Karpas-422 (cell line): ENCODE measurements at regions not wholly inside any gene's neighbourhood (a gene's known extent, or its start where the extent isn't known, plus 50 kb on each side); places are given as distances from the start of the nearest gene placed in this dataset.

Experiments used
- DNase-seq: peaks from one replicate; pipeline ENCODE4 v3.0.0-alpha.2; 2015
- H2AFZ ChIP-seq: fragments of 200-600 bp; sonication (generic); 2 replicates; pipeline ENCODE4 v1.6.1; 2014; ENCODE audit warnings: antibody characterized with exemption, low read length, mixed read lengths
- H3K27ac ChIP-seq: fragments of 200-600 bp; sonication (generic); 2 replicates; pipeline ENCODE4 v1.5.1; 2014; ENCODE audit warnings: mild to moderate bottlenecking, low read length, moderate library complexity
- H3K27me3 ChIP-seq: fragments of 200-600 bp; sonication (generic); 2 replicates; pipeline ENCODE4 v1.6.1; 2014; ENCODE audit warnings: low read length, mixed read lengths
- H3K36me3 ChIP-seq: fragments of 200-600 bp; sonication (generic); 2 replicates; pipeline ENCODE4 v1.6.1; 2014; ENCODE audit warnings: low read length, mixed read lengths; ENCODE audit not compliant: insufficient read depth
- H3K4me1 ChIP-seq: fragments of 200-600 bp; sonication (generic); 2 replicates; pipeline ENCODE4 v1.6.1; 2014; ENCODE audit warnings: mild to moderate bottlenecking, low read length, mixed read lengths
- H3K4me2 ChIP-seq: fragments of 200-600 bp; sonication (generic); 2 replicates; pipeline ENCODE4 v1.6.1; 2014; ENCODE audit warnings: low read length, low read depth, mild to moderate bottlenecking; ENCODE audit not compliant: poor library complexity, severe bottlenecking
- H3K4me3 ChIP-seq: fragments of 200-600 bp; sonication (generic); 2 replicates; pipeline ENCODE4 v1.5.1; 2014; ENCODE audit warnings: mild to moderate bottlenecking, antibody characterized with exemption, low read length, mixed read lengths
- H3K79me2 ChIP-seq: fragments of 200-600 bp; sonication (generic); 2 replicates; pipeline ENCODE4 v1.6.1; 2014; ENCODE audit warnings: mild to moderate bottlenecking, low read length, mixed read lengths
- H3K9ac ChIP-seq: fragments of 200-600 bp; sonication (generic); 2 replicates; pipeline ENCODE4 v1.6.0; 2014; ENCODE audit warnings: low read length
- H3K9me2 ChIP-seq: fragments of 200-600 bp; sonication (generic), shearing (Covaris generic); replicated peaks from 2 replicates; pipeline ENCODE4 v1.6.0; 2014; ENCODE audit warnings: mild to moderate bottlenecking, low read length, moderate library complexity; ENCODE audit not compliant: insufficient read depth
- H3K9me3 ChIP-seq: fragments of 300-700, 200-600 bp; sonication (generic); 2 replicates; pipeline ENCODE4 v1.6.1; 2014; ENCODE audit warnings: low read length, mixed read lengths
- H4K20me1 ChIP-seq: fragments of 200-600 bp; sonication (generic); 2 replicates; pipeline ENCODE4 v1.6.1; 2014; ENCODE audit warnings: mild to moderate bottlenecking, antibody characterized with exemption, low read length, low read depth; ENCODE audit not compliant: insufficient read depth

GRCh38 chr3:59163953-59164352 lies 114.1 kb upstream of the CFAP20DC start:
- Histone ChIP-seq H3K9ac (no peak overlapping the region), H3K36me3 (no peaks in the 10 kb centered on the region), H3K79me2 (no peaks in the 10 kb centered on the region), H3K4me3 (no peak overlapping the region), H3K4me1 (no peaks in the 10 kb centered on the region), H3K9me2 (no peaks in the 10 kb centered on the region), H3K27ac (no peak overlapping the region), H4K20me1 (no peaks in the 10 kb centered on the region), H2AFZ (no peak overlapping the region), H3K27me3 (no peaks in the 10 kb centered on the region), H3K9me3 (no peaks in the 10 kb centered on the region), H3K4me2 (no peak overlapping the region)
- no peak for DNase-seq

DNA sequence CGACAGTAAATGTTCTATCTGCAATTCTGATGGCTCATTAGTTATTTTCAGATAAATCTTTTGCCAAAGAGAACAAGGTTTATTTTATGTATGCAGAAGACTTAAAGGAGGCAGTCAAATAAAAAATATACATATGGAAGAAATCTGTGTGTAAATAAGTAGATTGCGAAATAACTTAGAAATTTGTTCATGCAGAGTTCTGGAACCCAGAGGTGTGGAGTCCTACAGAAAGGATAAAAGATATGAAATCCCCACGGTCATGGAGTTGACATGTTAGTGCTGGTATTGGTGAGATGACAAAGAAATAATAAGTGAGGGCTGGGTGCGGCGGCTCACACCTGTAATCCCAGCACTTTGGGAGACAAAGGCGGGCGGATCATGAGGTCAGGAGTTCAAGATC lies 111.2 kb upstream of the CFAP20DC start:
- DNase-seq, result no peak
- no peaks in the 10 kb centered on the region for H3K36me3 ChIP-seq
- H3K9me2 ChIP-seq, result no peaks in the 10 kb centered on the region

DNA sequence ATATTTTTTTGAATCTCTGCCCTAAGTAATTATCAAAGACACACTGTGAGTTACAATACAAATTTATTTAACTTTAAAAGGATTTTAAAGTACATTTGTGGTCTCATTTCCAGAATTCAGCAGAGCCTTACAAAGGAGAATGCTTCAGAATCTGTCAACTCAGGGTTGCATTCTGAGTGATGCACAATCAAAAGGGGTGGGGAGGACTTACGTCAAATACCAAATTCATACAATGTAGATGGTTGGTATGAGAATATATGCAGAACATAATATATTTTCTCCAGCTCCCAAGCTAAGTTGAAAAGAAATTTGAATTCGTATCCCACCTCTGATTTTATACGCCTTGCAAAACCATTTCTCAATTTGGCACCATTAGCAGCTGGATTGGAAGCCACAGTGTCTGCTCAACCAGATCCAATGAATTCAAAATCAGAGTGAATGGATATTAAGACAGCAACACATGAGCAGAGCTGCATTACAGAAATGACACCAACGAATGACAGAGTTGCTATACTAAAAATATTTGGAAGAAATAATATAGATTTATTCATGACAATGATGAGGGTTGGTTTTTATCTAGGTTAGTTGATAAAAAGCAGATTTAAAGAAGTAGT lies 110.4 kb upstream of the CFAP20DC start:
- Histone ChIP-seq H3K4me3 (no peak overlapping the region), H3K79me2 (no peaks in the 10 kb centered on the region), H3K9ac (no peak overlapping the region), H4K20me1 (no peaks in the 10 kb centered on the region), H3K9me2 (no peaks in the 10 kb centered on the region), H3K4me2 (no peak overlapping the region), H3K9me3 (no peaks in the 10 kb centered on the region), H3K4me1 (no peaks in the 10 kb centered on the region), H2AFZ (no peak overlapping the region), H3K36me3 (no peaks in the 10 kb centered on the region), H3K27ac (no peak overlapping the region), H3K27me3 (no peaks in the 10 kb centered on the region)
- no peak for DNase-seq

More for the DNA sequence above, 111.2 kb upstream of the CFAP20DC start:
- H3K4me2 ChIP-seq, result no peak overlapping the region
- H3K4me3 ChIP-seq, result no peak overlapping the region
- H3K27me3 ChIP-seq, result no peaks in the 10 kb centered on the region
- H4K20me1 ChIP-seq, result no peaks in the 10 kb centered on the region
- no peaks in the 10 kb centered on the region for H3K9me3 ChIP-seq
- no peaks in the 10 kb centered on the region for H3K79me2 ChIP-seq
- no peaks in the 10 kb centered on the region for H3K4me1 ChIP-seq
- H2AFZ ChIP-seq, result no peak overlapping the region
- H3K9ac ChIP-seq, result no peak overlapping the region
- H3K27ac ChIP-seq, result no peak overlapping the region

- Histone ChIP-seq H3K79me2 (no peaks in the 10 kb centered on the region), H2AFZ (no peak overlapping the region), H3K27me3 (no peaks in the 10 kb centered on the region), H3K4me2 (no peak overlapping the region), H3K4me3 (no peak overlapping the region), H3K9me2 (no peaks in the 10 kb centered on the region), H3K27ac (no peak overlapping the region), H3K4me1 (no peaks in the 10 kb centered on the region), H4K20me1 (no peaks in the 10 kb centered on the region), H3K9ac (no peak overlapping the region), H3K9me3 (no peaks in the 10 kb centered on the region), H3K36me3 (no peaks in the 10 kb centered on the region)
- no peak for DNase-seq
Measured at GRCh38 chr3:59153648-59154047, 103.8 kb upstream of the CFAP20DC start.

GRCh38 chr3:59152943-59153342 lies 103.1 kb upstream of the CFAP20DC start:
- Histone ChIP-seq H3K27ac (no peak overlapping the region), H3K36me3 (no peaks in the 10 kb centered on the region), H4K20me1 (no peaks in the 10 kb centered on the region), H3K4me3 (no peak overlapping the region), H2AFZ (no peak overlapping the region), H3K4me2 (no peak overlapping the region), H3K79me2 (no peaks in the 10 kb centered on the region), H3K9me2 (no peaks in the 10 kb centered on the region), H3K9ac (no peak overlapping the region), H3K4me1 (no peaks in the 10 kb centered on the region), H3K27me3 (no peaks in the 10 kb centered on the region), H3K9me3 (no peaks in the 10 kb centered on the region)
- DNase-seq, result no peak

DNA sequence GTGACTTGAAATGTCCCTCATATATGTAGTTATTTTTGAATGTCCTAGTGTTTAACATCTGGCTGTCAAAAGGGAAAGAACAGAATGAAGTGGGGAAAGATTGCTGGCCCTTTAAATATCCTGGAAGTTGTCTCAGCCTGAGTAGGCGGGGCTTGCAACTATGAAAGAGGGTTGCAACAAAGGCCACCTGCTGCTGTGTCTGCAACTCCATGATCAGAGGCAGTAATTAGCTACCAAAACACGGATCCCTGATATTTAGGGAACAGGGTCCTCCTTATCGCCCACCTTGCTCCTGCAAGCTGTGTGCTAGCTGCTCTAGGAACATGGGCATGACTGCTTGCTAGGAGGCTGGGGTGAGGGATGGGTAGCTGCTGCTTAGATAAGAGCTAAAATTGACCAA lies 100.2 kb upstream of the CFAP20DC start:
- H3K36me3 ChIP-seq, result no peaks in the 10 kb centered on the region
- no peak overlapping the region for H2AFZ ChIP-seq
- 0 out of 2 replicates have a peak, but pooled peaks cover 8% of the 10 kb centered on the region for H3K9me3 ChIP-seq
- H3K4me1 ChIP-seq, result no peaks in the 10 kb centered on the region
- H3K4me2 ChIP-seq, result no peak overlapping the region
- no peaks in the 10 kb centered on the region for H4K20me1 ChIP-seq
- no peaks in the 10 kb centered on the region for H3K27me3 ChIP-seq
- no peak for DNase-seq
- no peak overlapping the region for H3K9ac ChIP-seq
- no peaks in the 10 kb centered on the region for H3K9me2 ChIP-seq
- H3K79me2 ChIP-seq, result no peaks in the 10 kb centered on the region
- H3K4me3 ChIP-seq, result no peak overlapping the region
- no peak overlapping the region for H3K27ac ChIP-seq

DNA sequence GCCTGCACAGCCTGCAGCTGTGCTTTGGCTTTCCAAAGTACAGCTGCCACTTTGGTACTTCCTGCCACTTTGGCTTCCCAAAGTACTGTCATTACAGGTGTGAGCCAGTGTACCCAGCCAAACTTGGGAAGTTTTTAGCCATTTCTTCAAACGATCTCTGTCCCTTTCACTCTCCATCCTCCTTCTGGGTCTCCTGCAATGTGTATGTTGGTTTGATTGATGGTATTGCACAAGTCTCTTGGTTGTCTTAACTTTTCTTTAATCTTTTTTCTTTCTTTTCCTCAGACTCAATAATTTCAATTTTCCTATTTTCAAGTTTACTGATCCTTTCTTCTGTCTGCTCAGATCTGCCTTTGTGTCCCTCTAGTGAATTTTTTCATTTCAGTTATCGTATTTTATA lies 99.3 kb upstream of the CFAP20DC start:
- Histone ChIP-seq H3K27me3 (no peaks in the 10 kb centered on the region), H3K27ac (no peak overlapping the region)

GRCh38 chr3:59143447-59143846 lies 93.6 kb upstream of the CFAP20DC start:
- H3K9me2 ChIP-seq, result no peaks in the 10 kb centered on the region

More for the DNA sequence above, 99.3 kb upstream of the CFAP20DC start:
- H3K9me3 ChIP-seq, result 0 out of 2 replicates have a peak, but pooled peaks cover 8% of the 10 kb centered on the region
- H3K4me2 ChIP-seq, result no peak overlapping the region
- H3K4me3 ChIP-seq, result no peak overlapping the region
- no peaks in the 10 kb centered on the region for H4K20me1 ChIP-seq
- H3K9ac ChIP-seq, result no peak overlapping the region
- no peaks in the 10 kb centered on the region for H3K9me2 ChIP-seq
- no peaks in the 10 kb centered on the region for H3K79me2 ChIP-seq
- no peaks in the 10 kb centered on the region for H3K4me1 ChIP-seq
- H2AFZ ChIP-seq, result no peak overlapping the region
- H3K36me3 ChIP-seq, result no peaks in the 10 kb centered on the region
- DNase-seq, result no peak

More at GRCh38 chr3:59143447-59143846, 93.6 kb upstream of the CFAP20DC start:
- Histone ChIP-seq H3K79me2 (no peaks in the 10 kb centered on the region), H3K9ac (no peak overlapping the region), H3K4me3 (no peak overlapping the region), H3K27me3 (no peaks in the 10 kb centered on the region), H3K27ac (no peak overlapping the region), H4K20me1 (no peaks in the 10 kb centered on the region), H2AFZ (no peak overlapping the region), H3K36me3 (no peaks in the 10 kb centered on the region), H3K4me2 (no peak overlapping the region), H3K4me1 (no peaks in the 10 kb centered on the region), H3K9me3 (0 out of 2 replicates have a peak, but pooled peaks cover 8% of the 10 kb centered on the region)
- no peak for DNase-seq
